ENCODE measurements at regions not wholly inside any gene's neighbourhood (a gene's known extent, or its start where the extent isn't known, plus 50 kb on each side); places are given as distances from the start of the nearest gene placed in this dataset.

DNA sequence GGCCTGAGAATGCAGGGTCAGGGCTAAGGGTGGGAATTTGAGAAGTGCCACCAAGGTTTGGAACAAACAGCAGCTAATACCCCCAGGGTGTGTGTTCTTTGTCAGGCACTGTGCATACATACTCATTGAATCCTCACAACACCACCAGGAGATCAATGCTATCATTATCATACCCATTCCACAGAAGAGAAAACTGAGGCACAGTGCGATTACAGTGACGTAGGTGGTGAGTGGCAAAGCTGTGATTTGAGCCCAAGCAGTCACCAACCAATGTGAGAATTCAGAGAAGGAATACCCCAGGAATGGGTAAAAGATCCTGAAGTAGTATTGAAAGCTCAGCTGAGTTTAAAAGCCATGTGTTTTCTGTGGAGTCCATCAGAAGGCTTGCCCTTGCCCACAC, 281.6 kb upstream of the MGAT5 start:
- DNase-seq (ENCODE audit: low read depth) = no peak
- no peaks in the 10 kb centered on the region for H3K9me3 ChIP-seq (ENCODE audit: control insufficient read depth, low read length)
- H3K4me3 ChIP-seq (ENCODE audit: low read length) = no peak overlapping the region
- peaks cover 53% of the 10 kb centered on the region for H3K4me1 ChIP-seq (ENCODE audit: control insufficient read depth, insufficient read depth, low read length)
- no peak overlapping the region for H3K9ac ChIP-seq (ENCODE audit: low read length)
- no peaks in the 10 kb centered on the region for H3K36me3 ChIP-seq (ENCODE audit: control insufficient read depth, insufficient read depth, low read length, severe bottlenecking)
- no peaks in the 10 kb centered on the region for H3K27me3 ChIP-seq (replicated peaks; ENCODE audit: control insufficient read depth, insufficient read depth, low read length)

DNA sequence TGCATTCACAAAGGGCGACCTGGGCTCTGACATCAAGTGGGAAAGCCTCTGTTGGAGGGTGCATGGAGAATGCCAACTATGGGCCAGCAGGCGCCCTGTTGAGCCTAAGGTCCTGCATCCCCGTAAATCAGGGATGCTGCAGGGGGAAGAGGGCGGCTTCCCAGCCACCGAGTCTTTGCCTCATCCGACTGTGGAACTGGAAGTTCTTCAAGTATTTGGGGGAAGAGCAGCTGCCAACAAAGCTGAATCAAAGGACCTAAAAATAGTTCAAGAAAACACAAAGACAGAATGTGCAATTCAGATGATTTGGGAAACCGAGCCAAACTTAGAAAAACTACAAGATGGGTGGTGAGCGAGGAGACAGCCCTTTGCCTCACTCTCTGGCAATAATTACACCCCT, 281.1 kb upstream of the MGAT5 start:
- Histone ChIP-seq H3K4me1 (ENCODE audit: control insufficient read depth, insufficient read depth, low read length) (peaks cover 54% of the 10 kb centered on the region), H3K4me3 (ENCODE audit: low read length) (peak overlapping the region; percentile 41)

GRCh38 chr2:133974353-133974752, 279.5 kb upstream of the MGAT5 start:
- Histone ChIP-seq H3K9ac (ENCODE audit: low read length) (no peak overlapping the region), H3K4me1 (ENCODE audit: control insufficient read depth, insufficient read depth, low read length) (peaks cover 54% of the 10 kb centered on the region), H3K36me3 (ENCODE audit: control insufficient read depth, insufficient read depth, low read length, severe bottlenecking) (no peaks in the 10 kb centered on the region), H3K27me3 (replicated peaks; ENCODE audit: control insufficient read depth, insufficient read depth, low read length) (peaks cover 4% of the 10 kb centered on the region), H3K4me3 (ENCODE audit: low read length) (no peak overlapping the region), H3K9me3 (ENCODE audit: control insufficient read depth, low read length) (no peaks in the 10 kb centered on the region)
- DNase-seq (ENCODE audit: low read depth) = no peak

More for the DNA sequence above, 281.1 kb upstream of the MGAT5 start:
- Histone ChIP-seq H3K36me3 (ENCODE audit: control insufficient read depth, insufficient read depth, low read length, severe bottlenecking) (no peaks in the 10 kb centered on the region), H3K9me3 (ENCODE audit: control insufficient read depth, low read length) (no peaks in the 10 kb centered on the region), H3K9ac (ENCODE audit: low read length) (no peak overlapping the region), H3K27me3 (replicated peaks; ENCODE audit: control insufficient read depth, insufficient read depth, low read length) (no peaks in the 10 kb centered on the region)
- DNase-seq (ENCODE audit: low read depth) = peak; percentile 78

DNA sequence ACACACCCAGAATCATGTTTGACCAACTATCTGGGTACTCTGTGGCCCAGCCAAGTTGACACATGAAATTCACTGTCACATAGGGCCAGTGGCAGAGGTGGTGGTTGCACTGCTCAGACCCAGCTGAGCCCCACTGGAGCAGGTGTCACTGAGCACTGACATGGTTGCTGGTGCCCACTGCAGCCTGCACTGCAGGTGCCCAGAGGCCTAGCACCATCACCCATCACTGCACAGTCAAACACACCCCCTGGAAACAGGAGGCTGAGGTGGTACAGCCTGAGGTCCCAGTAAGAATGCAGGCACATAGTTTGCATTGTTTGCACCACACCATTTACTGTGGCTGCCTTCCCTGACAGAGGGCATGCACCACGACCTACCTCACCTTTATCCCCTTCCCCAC, 278.7 kb upstream of the MGAT5 start:
- Histone ChIP-seq H3K9ac (ENCODE audit: low read length) (no peak overlapping the region), H3K27me3 (replicated peaks; ENCODE audit: control insufficient read depth, insufficient read depth, low read length) (peaks cover 8% of the 10 kb centered on the region), H3K4me1 (ENCODE audit: control insufficient read depth, insufficient read depth, low read length) (peaks cover 54% of the 10 kb centered on the region), H3K9me3 (ENCODE audit: control insufficient read depth, low read length) (no peaks in the 10 kb centered on the region), H3K36me3 (ENCODE audit: control insufficient read depth, insufficient read depth, low read length, severe bottlenecking) (no peaks in the 10 kb centered on the region), H3K4me3 (ENCODE audit: low read length) (no peak overlapping the region)
- no peak for DNase-seq (ENCODE audit: low read depth)

- peak; percentile 43 for DNase-seq (ENCODE audit: low read depth)
- no peak overlapping the region for H3K4me3 ChIP-seq (ENCODE audit: low read length)
Measured at GRCh38 chr2:133975676-133976428, 278.0 kb upstream of the MGAT5 start.

DNA sequence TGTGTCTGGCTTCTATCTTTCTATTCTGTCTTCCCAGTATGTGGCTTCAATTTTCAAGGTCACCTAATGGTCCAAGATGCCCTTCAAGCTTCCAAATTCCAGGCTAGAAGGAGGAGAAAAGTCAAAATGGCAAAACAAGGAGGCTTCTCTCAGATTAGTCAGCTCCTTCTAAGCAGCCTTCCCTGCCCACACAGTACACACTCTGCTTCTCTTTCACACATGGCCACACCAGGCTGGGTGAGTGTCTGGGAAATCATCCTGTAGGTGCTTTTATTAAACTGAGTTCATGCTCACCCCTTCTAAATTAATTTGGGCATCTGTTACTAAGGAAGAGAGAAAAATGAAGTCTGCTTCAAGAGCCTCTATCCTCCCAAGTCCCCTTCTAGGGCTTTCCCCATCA, 277.2 kb upstream of the MGAT5 start:
- peaks cover 44% of the 10 kb centered on the region for H3K4me1 ChIP-seq (ENCODE audit: control insufficient read depth, insufficient read depth, low read length)
- no peaks in the 10 kb centered on the region for H3K36me3 ChIP-seq (ENCODE audit: control insufficient read depth, insufficient read depth, low read length, severe bottlenecking)
- H3K9ac ChIP-seq (ENCODE audit: low read length) = no peak overlapping the region
- H3K9me3 ChIP-seq (ENCODE audit: control insufficient read depth, low read length) = no peaks in the 10 kb centered on the region
- H3K27me3 ChIP-seq (replicated peaks; ENCODE audit: control insufficient read depth, insufficient read depth, low read length) = peaks cover 8% of the 10 kb centered on the region
- no peak for DNase-seq (ENCODE audit: low read depth)
- H3K4me3 ChIP-seq (ENCODE audit: low read length) = no peak overlapping the region

More at GRCh38 chr2:133975676-133976428, 278.0 kb upstream of the MGAT5 start:
- Histone ChIP-seq H3K4me1 (ENCODE audit: control insufficient read depth, insufficient read depth, low read length) (peaks cover 52% of the 10 kb centered on the region), H3K27me3 (replicated peaks; ENCODE audit: control insufficient read depth, insufficient read depth, low read length) (peaks cover 8% of the 10 kb centered on the region), H3K36me3 (ENCODE audit: control insufficient read depth, insufficient read depth, low read length, severe bottlenecking) (no peaks in the 10 kb centered on the region), H3K9ac (ENCODE audit: low read length) (no peak overlapping the region), H3K9me3 (ENCODE audit: control insufficient read depth, low read length) (no peaks in the 10 kb centered on the region)

GRCh38 chr2:133977405-133977804, 276.5 kb upstream of the MGAT5 start:
- Histone ChIP-seq H3K9ac (ENCODE audit: low read length) (no peak overlapping the region), H3K4me1 (ENCODE audit: control insufficient read depth, insufficient read depth, low read length) (peaks cover 36% of the 10 kb centered on the region)

DNA sequence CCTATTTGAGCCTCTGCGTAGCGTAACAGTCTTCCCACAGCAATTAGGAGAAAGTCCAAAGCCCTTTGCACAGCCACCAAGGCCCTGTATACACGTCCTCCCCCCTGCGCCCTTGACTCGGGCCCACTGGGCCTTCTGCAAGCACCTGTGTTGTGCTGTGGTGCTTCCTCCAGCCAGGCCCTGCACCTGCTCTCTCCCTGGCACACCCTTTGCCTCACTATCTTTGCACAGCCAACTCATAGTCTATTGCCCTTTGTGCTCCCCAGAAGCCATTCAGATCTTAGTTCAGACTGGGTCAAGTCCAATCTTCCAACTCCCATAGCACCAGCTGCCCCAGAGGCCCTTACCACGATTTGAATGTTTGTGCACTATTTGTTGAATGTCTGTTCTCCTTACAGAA, 271.6 kb upstream of the MGAT5 start:
- H3K9ac ChIP-seq (ENCODE audit: low read length) = no peak overlapping the region
- H3K36me3 ChIP-seq (ENCODE audit: control insufficient read depth, insufficient read depth, low read length, severe bottlenecking) = no peaks in the 10 kb centered on the region
- H3K4me3 ChIP-seq (ENCODE audit: low read length) = no peak overlapping the region
- H3K27me3 ChIP-seq (replicated peaks; ENCODE audit: control insufficient read depth, insufficient read depth, low read length) = peaks cover 8% of the 10 kb centered on the region
- H3K9me3 ChIP-seq (ENCODE audit: control insufficient read depth, low read length) = no peaks in the 10 kb centered on the region
- H3K4me1 ChIP-seq (ENCODE audit: control insufficient read depth, insufficient read depth, low read length) = peaks cover 14% of the 10 kb centered on the region
- no peak for DNase-seq (ENCODE audit: low read depth)

More at GRCh38 chr2:133977405-133977804, 276.5 kb upstream of the MGAT5 start:
- H3K9me3 ChIP-seq (ENCODE audit: control insufficient read depth, low read length) = no peaks in the 10 kb centered on the region
- H3K4me3 ChIP-seq (ENCODE audit: low read length) = no peak overlapping the region
- peak; percentile 54 for DNase-seq (ENCODE audit: low read depth)
- H3K27me3 ChIP-seq (replicated peaks; ENCODE audit: control insufficient read depth, insufficient read depth, low read length) = peaks cover 8% of the 10 kb centered on the region
- no peaks in the 10 kb centered on the region for H3K36me3 ChIP-seq (ENCODE audit: control insufficient read depth, insufficient read depth, low read length, severe bottlenecking)

DNA sequence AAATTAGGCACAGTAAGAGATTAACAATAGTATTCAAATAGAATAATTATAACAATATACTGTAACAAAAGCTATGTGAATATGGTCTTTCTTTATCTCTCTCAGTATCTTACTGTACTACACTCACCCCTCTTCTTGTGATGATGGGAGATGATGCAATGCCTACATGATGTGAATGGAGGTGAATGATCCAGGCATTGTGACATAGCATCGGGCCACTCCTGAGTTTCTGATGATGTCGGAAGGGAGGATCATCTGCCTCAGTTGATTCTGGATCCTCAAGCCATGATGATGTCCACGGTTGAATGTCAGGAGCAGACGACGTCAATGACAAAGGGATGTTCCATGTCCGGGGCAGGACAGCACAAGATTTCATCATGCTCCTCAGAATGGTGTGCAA, 268.3 kb upstream of the MGAT5 start:
- no peak overlapping the region for H3K9ac ChIP-seq (ENCODE audit: low read length)
- no peaks in the 10 kb centered on the region for H3K36me3 ChIP-seq (ENCODE audit: control insufficient read depth, insufficient read depth, low read length, severe bottlenecking)
- DNase-seq (ENCODE audit: low read depth) = no peak
- H3K4me1 ChIP-seq (ENCODE audit: control insufficient read depth, insufficient read depth, low read length) = peaks cover 13% of the 10 kb centered on the region
- H3K9me3 ChIP-seq (ENCODE audit: control insufficient read depth, low read length) = no peaks in the 10 kb centered on the region
- H3K27me3 ChIP-seq (replicated peaks; ENCODE audit: control insufficient read depth, insufficient read depth, low read length) = peaks cover 6% of the 10 kb centered on the region
- H3K4me3 ChIP-seq (ENCODE audit: low read length) = no peak overlapping the region

GRCh38 chr2:133986081-133986837, 267.6 kb upstream of the MGAT5 start:
- peak overlapping the region; percentile 23 for H3K4me3 ChIP-seq (ENCODE audit: low read length)
- peak; percentile 77 for DNase-seq (ENCODE audit: low read depth)
- peak overlapping the region; percentile 5 for H3K9ac ChIP-seq (ENCODE audit: low read length)
- H3K4me1 ChIP-seq (ENCODE audit: control insufficient read depth, insufficient read depth, low read length) = peaks cover 13% of the 10 kb centered on the region
- peaks cover 6% of the 10 kb centered on the region for H3K27me3 ChIP-seq (replicated peaks; ENCODE audit: control insufficient read depth, insufficient read depth, low read length)
- H3K36me3 ChIP-seq (ENCODE audit: control insufficient read depth, insufficient read depth, low read length, severe bottlenecking) = no peaks in the 10 kb centered on the region
- H3K9me3 ChIP-seq (ENCODE audit: control insufficient read depth, low read length) = no peaks in the 10 kb centered on the region

- Histone ChIP-seq H3K4me1 (ENCODE audit: control insufficient read depth, insufficient read depth, low read length) (peaks cover 13% of the 10 kb centered on the region), H3K27me3 (replicated peaks; ENCODE audit: control insufficient read depth, insufficient read depth, low read length) (peaks cover 6% of the 10 kb centered on the region), H3K36me3 (ENCODE audit: control insufficient read depth, insufficient read depth, low read length, severe bottlenecking) (no peaks in the 10 kb centered on the region), H3K4me3 (ENCODE audit: low read length) (peak overlapping the region; percentile 23), H3K9me3 (ENCODE audit: control insufficient read depth, low read length) (no peaks in the 10 kb centered on the region), H3K9ac (ENCODE audit: low read length) (peak overlapping the region; percentile 5)
- peak; percentile 60 for DNase-seq (ENCODE audit: low read depth)
Measured at GRCh38 chr2:133986881-133987795, 266.7 kb upstream of the MGAT5 start.

Data from adipocyte (in vitro differentiated cells).